Progenitor cell of endocrine pancreas (in vitro differentiated cells): ENCODE measurements at regions not wholly inside any gene's neighbourhood (a gene's known extent, or its start where the extent isn't known, plus 50 kb on each side); places are given as distances from the start of the nearest gene placed in this dataset.
"Not testable (repeated sequence)": the region's sequence is repeated elsewhere in the genome, so short reads cannot be mapped to it uniquely, and the experiment has no call there.

Experiments
- DNase-seq: peaks from one replicate; pipeline ENCODE4 v3.0.0; 2021; ENCODE audit warnings: low spot score; ENCODE audit not compliant: unreplicated experiment
- H3K27ac Mint-ChIP-seq: 2 replicates; pipeline ENCODE4 v1.8.0; 2021; ENCODE audit warnings: mild to moderate bottlenecking, moderate library complexity, mixed read lengths
- H3K27me3 Mint-ChIP-seq: 2 replicates; pipeline ENCODE4 v1.8.0; 2021; ENCODE audit warnings: mixed read lengths
- H3K36me3 Mint-ChIP-seq: 2 replicates; pipeline ENCODE4 v1.8.0; 2022; ENCODE audit warnings: mixed read lengths; ENCODE audit not compliant: insufficient read depth
- H3K4me1 Mint-ChIP-seq: 2 replicates; pipeline ENCODE4 v1.8.0; 2021; ENCODE audit warnings: low read depth, mixed read lengths
- H3K4me3 Mint-ChIP-seq: 2 replicates; pipeline ENCODE4 v1.8.0; 2021; ENCODE audit warnings: low read depth, mild to moderate bottlenecking, moderate library complexity, mixed read lengths
- H3K9me3 Mint-ChIP-seq: 2 replicates; pipeline ENCODE4 v1.8.0; 2021; ENCODE audit warnings: low read depth, mixed read lengths
- CTCF ChIP-seq: fragments of 200-600 bp; sonication (generic); IDR thresholded peaks from one replicate; pipeline ENCODE4 v1.5.0; 2021; ENCODE audit warnings: antibody characterized with exemption, mild to moderate bottlenecking; ENCODE audit not compliant: unreplicated experiment

- Mint-ChIP-seq H3K4me3 (no peak overlapping the region), H3K27ac (no peak overlapping the region), H3K9me3 (peaks cover 4% of the 10 kb centered on the region), H3K4me1 (peaks cover 11% of the 10 kb centered on the region), H3K36me3 (no peaks in the 10 kb centered on the region), H3K27me3 (peaks cover 10% of the 10 kb centered on the region)
- TF ChIP-seq CTCF: no peak
- DNase-seq: no peak
Observed at GRCh38 chrX:25096522-25097045, 80.8 kb upstream of the ARX start.

DNA sequence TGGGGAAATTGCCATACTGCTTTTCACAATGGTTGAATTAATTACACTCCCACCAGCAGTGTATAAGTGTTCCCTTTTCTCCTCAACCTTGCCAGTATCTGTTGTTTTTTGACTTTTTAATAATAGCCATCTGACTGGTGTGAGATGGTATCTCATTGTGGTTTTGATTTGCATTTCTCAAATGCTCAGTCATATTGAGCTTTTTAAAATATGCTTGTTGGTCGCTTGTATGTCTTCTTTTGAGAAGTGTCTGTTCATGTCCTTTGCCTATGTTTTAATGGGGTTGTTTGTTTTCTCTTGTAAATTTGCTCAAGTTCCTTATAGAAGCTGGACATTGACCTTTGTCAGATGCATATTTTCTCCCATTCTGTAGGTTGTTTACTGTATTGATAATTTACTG lies 75.4 kb upstream of the ARX start:
- not testable (repeated sequence) for H3K4me1 Mint-ChIP-seq, H3K27ac Mint-ChIP-seq, H3K36me3 Mint-ChIP-seq, DNase-seq, H3K4me3 Mint-ChIP-seq, H3K27me3 Mint-ChIP-seq
- peaks cover 19% of the 10 kb centered on the region for H3K9me3 Mint-ChIP-seq

- H3K27ac Mint-ChIP-seq: no peak overlapping the region
Observed at GRCh38 chrX:25084446-25084845, 68.7 kb upstream of the ARX start.

DNA sequence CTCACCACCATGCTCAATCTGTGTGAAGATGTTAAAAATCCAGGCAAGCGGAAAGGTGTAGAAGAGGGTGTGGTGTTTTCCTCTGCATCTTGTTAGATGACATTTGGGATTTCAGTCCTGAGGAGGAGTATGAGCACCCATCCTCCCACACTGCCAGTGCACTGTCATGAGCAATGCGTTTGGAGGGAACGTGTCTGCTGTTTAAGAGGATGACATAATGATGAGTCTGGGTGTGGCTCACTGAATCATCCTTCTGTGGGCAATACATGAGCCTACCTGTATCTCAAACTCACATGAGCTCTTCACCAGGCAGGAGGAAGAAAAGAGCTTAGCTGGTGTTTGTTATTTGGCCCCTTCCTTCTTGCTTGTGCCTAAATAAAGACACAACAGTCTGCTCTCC lies 67.9 kb upstream of the ARX start:
- H3K9me3 Mint-ChIP-seq: peaks cover 6% of the 10 kb centered on the region
- H3K4me3 Mint-ChIP-seq: no peak overlapping the region
- no peaks in the 10 kb centered on the region for H3K27me3 Mint-ChIP-seq
- no peak overlapping the region for H3K27ac Mint-ChIP-seq
- no peaks in the 10 kb centered on the region for H3K36me3 Mint-ChIP-seq
- DNase-seq: no peak
- TF ChIP-seq CTCF: no peak
- no peaks in the 10 kb centered on the region for H3K4me1 Mint-ChIP-seq

More at GRCh38 chrX:25084446-25084845, 68.7 kb upstream of the ARX start:
- H3K4me3 Mint-ChIP-seq: no peak overlapping the region
- peaks cover 11% of the 10 kb centered on the region for H3K9me3 Mint-ChIP-seq
- no peak for TF ChIP-seq CTCF
- no peak for DNase-seq
- no peaks in the 10 kb centered on the region for H3K36me3 Mint-ChIP-seq
- H3K4me1 Mint-ChIP-seq: no peaks in the 10 kb centered on the region
- no peaks in the 10 kb centered on the region for H3K27me3 Mint-ChIP-seq

DNA sequence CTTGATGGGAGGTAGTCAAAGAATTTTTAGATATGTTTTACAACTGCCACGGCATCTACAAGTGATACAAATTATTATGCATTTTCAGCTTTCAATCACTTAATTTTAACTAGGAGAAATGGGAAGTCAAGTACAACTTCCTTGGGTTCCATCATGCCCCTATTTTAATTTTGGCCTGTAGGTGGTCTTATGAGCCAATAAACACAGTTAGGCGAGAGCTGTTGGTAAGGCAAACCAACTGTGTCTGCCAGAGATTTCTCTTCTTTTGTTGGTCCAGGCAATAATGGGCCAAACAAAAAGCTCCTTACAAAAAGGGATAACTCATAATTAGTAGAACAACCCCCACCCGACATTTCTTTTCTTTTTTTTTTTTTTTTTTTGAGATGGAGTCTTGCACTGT lies 63.3 kb upstream of the ARX start:
- no peak for DNase-seq
- Mint-ChIP-seq H3K27me3 (peaks cover 5% of the 10 kb centered on the region), H3K27ac (no peak overlapping the region), H3K9me3 (no peaks in the 10 kb centered on the region), H3K4me3 (no peak overlapping the region), H3K36me3 (no peaks in the 10 kb centered on the region), H3K4me1 (no peaks in the 10 kb centered on the region)
- no peak for TF ChIP-seq CTCF

DNA sequence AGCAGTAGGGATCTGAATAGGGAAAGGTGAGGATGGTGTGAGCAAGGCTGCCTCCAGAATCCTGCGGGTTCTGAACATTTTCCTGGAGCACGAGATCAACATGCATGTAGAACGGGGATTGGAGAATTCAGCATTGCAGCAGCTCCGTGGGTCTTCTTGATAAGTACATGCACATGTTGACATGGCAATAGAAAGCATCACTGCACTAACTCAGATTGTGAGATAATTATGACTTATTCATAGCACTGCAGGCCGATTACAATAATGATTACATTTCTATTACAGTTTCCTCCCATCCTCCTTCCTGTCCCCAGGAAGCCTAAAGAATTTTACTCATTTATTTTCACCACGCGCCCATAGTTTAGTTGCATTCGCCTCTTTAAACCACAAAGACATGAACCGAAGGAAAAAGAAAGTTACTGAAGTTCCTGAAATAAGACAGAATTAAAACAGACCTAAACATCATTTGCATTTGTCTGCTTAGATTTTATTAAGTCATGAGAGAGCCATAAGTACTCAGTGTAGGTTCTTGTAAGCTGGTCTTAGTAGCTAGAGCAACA lies 61.3 kb upstream of the ARX start:
- H3K36me3 Mint-ChIP-seq: no peaks in the 10 kb centered on the region
- DNase-seq: no peak
- no peak for TF ChIP-seq CTCF
- no peaks in the 10 kb centered on the region for H3K9me3 Mint-ChIP-seq
- H3K4me3 Mint-ChIP-seq: no peak overlapping the region
- H3K27me3 Mint-ChIP-seq: peaks cover 5% of the 10 kb centered on the region
- no peaks in the 10 kb centered on the region for H3K4me1 Mint-ChIP-seq
- H3K27ac Mint-ChIP-seq: no peak overlapping the region
